DND-41 (cell line): ENCODE measurements at regions not wholly inside any gene's neighbourhood (a gene's known extent, or its start where the extent isn't known, plus 50 kb on each side); places are given as distances from the start of the nearest gene placed in this dataset.
"Not testable (repeated sequence)": the region's sequence is repeated elsewhere in the genome, so short reads cannot be mapped to it uniquely, and the experiment has no call there.

Source experiments
- ATAC-seq: fragments of 200-7000 bp; cut with Tn5 transposase; 3 replicates; pipeline ENCODE4 v1.9.1; 2021; ENCODE audit warnings: low read depth; ENCODE audit not compliant: insufficient read depth
- DNase-seq: peaks from one replicate; pipeline ENCODE4 v3.0.0-alpha.2; 2020
- H2AFZ ChIP-seq: 2 replicates; pipeline ENCODE4 v1.6.0; 2012; ENCODE audit warnings: low read depth, low read length
- H3K27ac ChIP-seq: 2 replicates; pipeline ENCODE4 v1.5.1; 2012; ENCODE audit warnings: low read length, inconsistent platforms
- H3K27me3 ChIP-seq: fragments of 200-600 bp; sonication (generic); 2 replicates; pipeline ENCODE4 v1.6.0; 2012; ENCODE audit warnings: low read length, mild to moderate bottlenecking, inconsistent platforms; ENCODE audit not compliant: insufficient read depth, poor library complexity
- H3K36me3 ChIP-seq: 2 replicates; pipeline ENCODE4 v1.5.1; 2012; ENCODE audit warnings: low read length, inconsistent platforms; ENCODE audit not compliant: insufficient read depth
- H3K4me1 ChIP-seq: 2 replicates; pipeline ENCODE4 v1.5.1; 2012; ENCODE audit warnings: mild to moderate bottlenecking, low read length; ENCODE audit not compliant: insufficient read depth
- H3K4me2 ChIP-seq: 2 replicates; pipeline ENCODE4 v1.6.0; 2012; ENCODE audit warnings: mild to moderate bottlenecking, moderate library complexity, low read length, inconsistent platforms; ENCODE audit not compliant: insufficient read depth
- H3K4me3 ChIP-seq, 2 experiments: fragments of 200-600 bp in 1 of 2; shearing (Covaris generic) in 1 of 2; 2 replicates each; pipeline ENCODE4 v1.5.1; 2012 to 2016; ENCODE audit warnings: inconsistent platforms in 2 of 2, low read length in 2 of 2, mild to moderate bottlenecking in 2 of 2, low read depth in 1 of 2, moderate library complexity in 1 of 2
- H3K79me2 ChIP-seq: 2 replicates; pipeline ENCODE4 v1.6.0; 2012; ENCODE audit warnings: low read length, inconsistent platforms; ENCODE audit not compliant: insufficient read depth
- H3K9ac ChIP-seq: 2 replicates; pipeline ENCODE4 v1.6.0; 2012; ENCODE audit warnings: low read depth, mild to moderate bottlenecking, inconsistent platforms, low read length, moderate library complexity
- H3K9me3 ChIP-seq: 2 replicates; pipeline ENCODE4 v1.5.1; 2012; ENCODE audit warnings: low read length, moderate library complexity, mild to moderate bottlenecking, inconsistent platforms; ENCODE audit not compliant: insufficient read depth, severe bottlenecking
- H4K20me1 ChIP-seq: 2 replicates; pipeline ENCODE4 v1.6.0; 2012; ENCODE audit warnings: low read length; ENCODE audit not compliant: insufficient read depth
- CTCF ChIP-seq: IDR thresholded peaks from 2 replicates; pipeline ENCODE4 v1.5.1; 2012; ENCODE audit warnings: borderline replicate concordance, low read length, moderate library complexity, mild to moderate bottlenecking; ENCODE audit not compliant: poor library complexity, severe bottlenecking; ENCODE audit errors: extremely low read depth
- EZH2 ChIP-seq: IDR thresholded peaks from 3 replicates; pipeline ENCODE4 v1.6.1; 2012; ENCODE audit warnings: borderline replicate concordance, low read depth, mild to moderate bottlenecking, moderate library complexity, low read length, inconsistent platforms; ENCODE audit not compliant: severe bottlenecking

- Histone ChIP-seq H3K79me2 (no peaks in the 10 kb centered on the region), H3K27me3 (no peaks in the 10 kb centered on the region), H3K9me3 (no peaks in the 10 kb centered on the region), H3K4me3 (no peak overlapping the region), H3K27ac (no peak overlapping the region), H4K20me1 (no peaks in the 10 kb centered on the region), H2AFZ (no peak overlapping the region), H3K36me3 (no peaks in the 10 kb centered on the region), H3K9ac (no peak overlapping the region), H3K4me2 (no peak overlapping the region), H3K4me1 (no peaks in the 10 kb centered on the region)
- ATAC-seq = no peak
- TF ChIP-seq CTCF = no peak
- no peak for TF ChIP-seq EZH2
- no peak for DNase-seq
Measured at GRCh38 chr12:75628511-75628910, 117.1 kb upstream of the KRR1 start.

GRCh38 chr12:75623631-75624154, 112.3 kb upstream of the KRR1 start:
- H3K27me3 ChIP-seq = no peaks in the 10 kb centered on the region
- no peak overlapping the region for H3K27ac ChIP-seq
- ATAC-seq (peak; percentile 57; the same call in 2 of the 3 replicates), DNase-seq (no peak)
- H3K4me3 ChIP-seq = no peak overlapping the region
- no peak for TF ChIP-seq EZH2
- no peak for TF ChIP-seq CTCF
- H3K36me3 ChIP-seq = no peaks in the 10 kb centered on the region
- no peaks in the 10 kb centered on the region for H3K79me2 ChIP-seq
- no peak overlapping the region for H2AFZ ChIP-seq
- H3K9me3 ChIP-seq = no peaks in the 10 kb centered on the region
- no peak overlapping the region for H3K9ac ChIP-seq
- no peaks in the 10 kb centered on the region for H4K20me1 ChIP-seq
- H3K4me1 ChIP-seq = peaks cover 12% of the 10 kb centered on the region
- H3K4me2 ChIP-seq = no peak overlapping the region

- TF ChIP-seq EZH2 (no peak), CTCF (no peak)
- H3K4me2 ChIP-seq = no peak overlapping the region
Measured at GRCh38 chr12:75622492-75622891, 111.1 kb upstream of the KRR1 start.

GRCh38 chr12:75614396-75614795, 103.0 kb upstream of the KRR1 start:
- not testable (repeated sequence) for H3K27me3 ChIP-seq, H3K9ac ChIP-seq, H3K79me2 ChIP-seq, ATAC-seq, H3K27ac ChIP-seq, H2AFZ ChIP-seq, H3K4me2 ChIP-seq, H3K9me3 ChIP-seq, H4K20me1 ChIP-seq, H3K4me3 ChIP-seq, H3K36me3 ChIP-seq, DNase-seq, H3K4me1 ChIP-seq

More at GRCh38 chr12:75622492-75622891, 111.1 kb upstream of the KRR1 start:
- no peak overlapping the region for H3K27ac ChIP-seq
- no peak overlapping the region for H3K4me3 ChIP-seq
- DNase-seq = no peak
- no peaks in the 10 kb centered on the region for H3K27me3 ChIP-seq
- peaks cover 12% of the 10 kb centered on the region for H3K4me1 ChIP-seq
- no peak overlapping the region for H3K9ac ChIP-seq
- H3K36me3 ChIP-seq = no peaks in the 10 kb centered on the region
- ATAC-seq = peak; percentile 58; the same call in 2 of the 3 replicates
- no peaks in the 10 kb centered on the region for H3K9me3 ChIP-seq
- no peaks in the 10 kb centered on the region for H4K20me1 ChIP-seq
- no peaks in the 10 kb centered on the region for H3K79me2 ChIP-seq
- peak overlapping the region; percentile 58 for H2AFZ ChIP-seq
